ENCODE measurements at regions not wholly inside any gene's neighbourhood (a gene's known extent, or its start where the extent isn't known, plus 50 kb on each side); places are given as distances from the start of the nearest gene placed in this dataset.

DNA sequence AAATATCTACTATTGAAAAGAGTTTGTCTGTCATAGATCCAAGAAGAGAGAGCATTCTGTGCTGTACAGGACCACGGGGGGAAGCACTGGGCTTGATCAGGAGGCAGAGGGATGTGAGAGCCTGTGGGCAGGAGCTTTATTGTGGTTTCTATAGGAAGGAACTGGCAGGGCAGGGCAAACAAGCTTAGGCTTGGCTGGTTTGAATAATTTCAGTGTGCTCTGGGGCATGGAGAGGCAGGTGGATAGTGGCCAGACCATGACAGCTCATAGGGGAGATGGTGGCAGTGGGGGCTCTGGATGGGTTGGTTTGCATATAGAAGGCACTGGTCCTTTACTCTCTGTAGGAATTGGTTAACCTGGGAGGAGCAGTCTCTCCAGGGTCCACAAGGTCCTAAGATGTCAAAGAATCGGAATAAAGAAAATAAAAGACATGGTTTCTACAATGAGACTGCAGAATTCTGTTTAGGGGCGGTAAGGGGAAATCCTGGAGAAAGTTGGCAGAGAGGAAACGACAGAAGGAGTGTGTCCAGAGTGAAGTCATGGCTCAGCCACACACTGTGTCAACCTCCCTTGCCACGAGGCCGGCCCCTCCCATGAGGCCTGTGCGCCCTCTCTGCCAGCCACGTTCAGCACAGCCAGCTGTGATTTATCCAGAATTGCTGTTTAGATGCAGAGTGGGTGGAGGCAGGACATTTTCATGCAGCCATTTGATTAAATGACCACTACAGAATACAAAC, 81.7 kb upstream of the PGBD5 start:
- Histone ChIP-seq H3K9ac (ENCODE audit: low read length in 3 of 3) (no peak overlapping the region), H3K36me3 (ENCODE audit: control insufficient read depth in 2 of 3, insufficient read depth in 3 of 3, low read length in 3 of 3) (no peaks in the 10 kb centered on the region), H3K4me1 (ENCODE audit: control insufficient read depth in 2 of 3, insufficient read depth in 2 of 3, low read depth in 1 of 3, low read length in 3 of 3) (peaks cover 0 to 2% (median 0%) of the 10 kb centered on the region in 3 donors), H3K27me3 (ENCODE audit: control insufficient read depth, insufficient read depth, low read length) (no peaks in the 10 kb centered on the region), H3K27ac (ENCODE audit: low read depth in 2 of 2, low read length in 2 of 2) (no peak overlapping the region), H3K4me3 (ENCODE audit: low read length in 3 of 3) (no peak overlapping the region), H3K9me3 (ENCODE audit: control insufficient read depth in 2 of 3, insufficient read depth in 1 of 3, low read length in 3 of 3) (no peaks in the 10 kb centered on the region)
- intact Hi-C loops (cut with DNase I) = no loop called here
- DNase-seq = peak in 3 of 5 donors; percentile 42 to 69 (median 61)
- TF ChIP-seq, protein P1, sequence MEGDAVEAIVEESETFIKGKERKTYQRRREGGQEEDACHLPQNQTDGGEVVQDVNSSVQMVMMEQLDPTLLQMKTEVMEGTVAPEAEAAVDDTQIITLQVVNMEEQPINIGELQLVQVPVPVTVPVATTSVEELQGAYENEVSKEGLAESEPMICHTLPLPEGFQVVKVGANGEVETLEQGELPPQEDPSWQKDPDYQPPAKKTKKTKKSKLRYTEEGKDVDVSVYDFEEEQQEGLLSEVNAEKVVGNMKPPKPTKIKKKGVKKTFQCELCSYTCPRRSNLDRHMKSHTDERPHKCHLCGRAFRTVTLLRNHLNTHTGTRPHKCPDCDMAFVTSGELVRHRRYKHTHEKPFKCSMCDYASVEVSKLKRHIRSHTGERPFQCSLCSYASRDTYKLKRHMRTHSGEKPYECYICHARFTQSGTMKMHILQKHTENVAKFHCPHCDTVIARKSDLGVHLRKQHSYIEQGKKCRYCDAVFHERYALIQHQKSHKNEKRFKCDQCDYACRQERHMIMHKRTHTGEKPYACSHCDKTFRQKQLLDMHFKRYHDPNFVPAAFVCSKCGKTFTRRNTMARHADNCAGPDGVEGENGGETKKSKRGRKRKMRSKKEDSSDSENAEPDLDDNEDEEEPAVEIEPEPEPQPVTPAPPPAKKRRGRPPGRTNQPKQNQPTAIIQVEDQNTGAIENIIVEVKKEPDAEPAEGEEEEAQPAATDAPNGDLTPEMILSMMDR (IDR thresholded peaks at IDR 0.05; ENCODE audit: borderline replicate concordance, extremely low read depth, insufficient read depth) = no peak
- no peak for FAIRE-seq

DNA sequence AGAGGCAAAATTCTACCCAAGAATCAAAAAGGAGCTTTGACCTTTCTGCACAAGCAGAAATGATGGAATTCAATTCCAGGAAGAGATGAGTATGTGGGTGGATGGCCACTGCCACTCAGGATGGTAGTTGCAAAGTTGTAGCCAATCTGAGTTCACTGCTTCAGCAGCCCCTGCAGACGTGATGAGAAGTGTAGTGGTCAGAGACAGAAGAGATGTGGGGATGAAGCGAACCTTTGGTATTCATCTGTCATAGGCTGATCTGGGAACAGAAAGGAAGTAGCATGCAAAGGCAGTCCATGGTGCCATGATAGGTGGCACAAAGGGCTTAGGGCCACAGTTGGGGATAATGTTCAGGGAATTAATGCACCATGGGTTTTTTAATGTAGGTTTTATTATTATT, 81.1 kb upstream of the PGBD5 start:
- H3K27ac ChIP-seq (ENCODE audit: low read depth in 2 of 2, low read length in 2 of 2) = no peak overlapping the region
- intact Hi-C loops (cut with DNase I) = no loop called here
- H3K4me1 ChIP-seq (ENCODE audit: control insufficient read depth in 2 of 3, insufficient read depth in 2 of 3, low read depth in 1 of 3, low read length in 3 of 3) = peaks cover 0 to 2% (median 0%) of the 10 kb centered on the region in 3 donors
- FAIRE-seq (no peak), DNase-seq (no peak)
- no peaks in the 10 kb centered on the region for H3K9me3 ChIP-seq (ENCODE audit: control insufficient read depth in 2 of 3, insufficient read depth in 1 of 3, low read length in 3 of 3)
- no peaks in the 10 kb centered on the region for H3K27me3 ChIP-seq (ENCODE audit: control insufficient read depth, insufficient read depth, low read length)
- TF ChIP-seq, protein P1 (IDR thresholded peaks at IDR 0.05; ENCODE audit: borderline replicate concordance, extremely low read depth, insufficient read depth) = no peak
- no peak overlapping the region for H3K4me3 ChIP-seq (ENCODE audit: low read length in 3 of 3)
- no peaks in the 10 kb centered on the region for H3K36me3 ChIP-seq (ENCODE audit: control insufficient read depth in 2 of 3, insufficient read depth in 3 of 3, low read length in 3 of 3)
- no peak overlapping the region for H3K9ac ChIP-seq (ENCODE audit: low read length in 3 of 3)

DNA sequence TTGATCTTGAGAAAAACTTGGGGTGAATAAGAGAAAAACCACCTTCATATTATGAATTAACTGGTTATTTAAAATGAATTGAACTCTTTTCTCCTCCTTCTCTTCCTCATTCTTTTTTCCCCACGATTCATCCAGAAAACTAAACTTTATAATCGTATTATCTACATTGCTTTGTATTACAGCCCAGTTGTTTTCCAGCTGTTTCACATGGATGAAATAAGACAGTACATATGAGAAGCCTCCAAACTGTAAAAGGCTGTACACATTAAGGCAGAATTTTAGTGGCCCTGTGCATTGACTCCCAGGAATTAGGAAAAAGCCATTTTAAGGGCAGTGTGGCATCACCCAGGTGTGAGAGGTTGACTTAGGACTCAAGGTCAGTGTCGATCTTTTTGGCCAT, 80.3 kb upstream of the PGBD5 start:
- no peak overlapping the region for H3K9ac ChIP-seq (ENCODE audit: low read length in 3 of 3)
- TF ChIP-seq, protein P1 (IDR thresholded peaks at IDR 0.05; ENCODE audit: borderline replicate concordance, extremely low read depth, insufficient read depth) = no peak
- no peak overlapping the region for H3K27ac ChIP-seq (ENCODE audit: low read depth in 2 of 2, low read length in 2 of 2)
- H3K36me3 ChIP-seq (ENCODE audit: control insufficient read depth in 2 of 3, insufficient read depth in 3 of 3, low read length in 3 of 3) = no peaks in the 10 kb centered on the region
- FAIRE-seq (no peak), DNase-seq (no peak)
- no peaks in the 10 kb centered on the region for H3K27me3 ChIP-seq (ENCODE audit: control insufficient read depth, insufficient read depth, low read length)
- H3K4me3 ChIP-seq (ENCODE audit: low read length in 3 of 3) = no peak overlapping the region
- H3K4me1 ChIP-seq (ENCODE audit: control insufficient read depth in 2 of 3, insufficient read depth in 2 of 3, low read depth in 1 of 3, low read length in 3 of 3) = peaks cover 0 to 2% (median 2%) of the 10 kb centered on the region in 3 donors
- intact Hi-C loops (cut with DNase I) = no loop called here
- no peaks in the 10 kb centered on the region for H3K9me3 ChIP-seq (ENCODE audit: control insufficient read depth in 2 of 3, insufficient read depth in 1 of 3, low read length in 3 of 3)
